ENCODE measurements at regions not wholly inside any gene's neighbourhood (a gene's known extent, or its start where the extent isn't known, plus 50 kb on each side); places are given as distances from the start of the nearest gene placed in this dataset.

- no peak for FAIRE-seq
These were observed 378.6 kb downstream of the VPS13C start for GRCh38 chr15:61681676-61682075.

- no peak for FAIRE-seq
These were observed 379.2 kb downstream of the VPS13C start for GRCh38 chr15:61681038-61681418.

GRCh38 chr15:61680260-61681037, 379.8 kb downstream of the VPS13C start:
- no peak for FAIRE-seq

- no peak for FAIRE-seq
These were observed 388.5 kb downstream of the VPS13C start for GRCh38 chr15:61671736-61672135.

GRCh38 chr15:61668444-61668843, 391.8 kb downstream of the VPS13C start:
- FAIRE-seq = no peak

- FAIRE-seq = no peak
These were observed 398.5 kb downstream of the VPS13C start for GRCh38 chr15:61661791-61662190.

- FAIRE-seq = peak; percentile 15
These were observed 399.7 kb downstream of the VPS13C start for GRCh38 chr15:61660579-61660978.

- no peak for FAIRE-seq
These were observed 400.6 kb downstream of the VPS13C start for GRCh38 chr15:61659566-61660190.

GRCh38 chr15:61657461-61657860, 402.8 kb downstream of the VPS13C start:
- no peak for FAIRE-seq

- FAIRE-seq = no peak
These were observed 403.9 kb downstream of the VPS13C start for GRCh38 chr15:61656391-61656790.

GRCh38 chr15:61655881-61656280, 404.4 kb downstream of the VPS13C start:
- FAIRE-seq = no peak

- FAIRE-seq = peak; percentile 77
These were observed 405.3 kb downstream of the VPS13C start for GRCh38 chr15:61654918-61655317.

GRCh38 chr15:61654002-61654740, 406.1 kb downstream of the VPS13C start:
- FAIRE-seq = no peak

- FAIRE-seq = no peak
These were observed 407.1 kb downstream of the VPS13C start for GRCh38 chr15:61653110-61653509.

- FAIRE-seq = no peak
These were observed 409.0 kb downstream of the VPS13C start for GRCh38 chr15:61651267-61651666.

- FAIRE-seq = no peak
These were observed 411.2 kb downstream of the VPS13C start for GRCh38 chr15:61649046-61649445.

- no peak for FAIRE-seq
These were observed 415.4 kb upstream of the RORA start for GRCh38 chr15:61644550-61644949.

- no peak for FAIRE-seq
These were observed 412.5 kb upstream of the RORA start for GRCh38 chr15:61641645-61642044.

GRCh38 chr15:61640756-61641155, 411.7 kb upstream of the RORA start:
- no peak for FAIRE-seq

- no peak for FAIRE-seq
These were observed 410.4 kb upstream of the RORA start for GRCh38 chr15:61639491-61639890.

- no peak for FAIRE-seq
These were observed 405.7 kb upstream of the RORA start for GRCh38 chr15:61634837-61635236.

- FAIRE-seq = no peak
These were observed 404.8 kb upstream of the RORA start for GRCh38 chr15:61633951-61634350.

GRCh38 chr15:61629269-61629668, 400.2 kb upstream of the RORA start:
- FAIRE-seq = no peak

- FAIRE-seq = no peak
These were observed 395.8 kb upstream of the RORA start for GRCh38 chr15:61624950-61625349.

Measured in endometrium (tissue), 2 donors.